H1 (cell line): ENCODE measurements at regions not wholly inside any gene's neighbourhood (a gene's known extent, or its start where the extent isn't known, plus 50 kb on each side); places are given as distances from the start of the nearest gene placed in this dataset.

Experiments
- CTCF ChIA-PET: fragments of 300-600 bp; sonication (Branson Sonifier 250); formaldehyde crosslinking; loops from one replicate; lab custom pipeline; 2021; ENCODE audit not compliant: partially characterized antibody; lab: Charles Lee
- POLR2A ChIA-PET: fragments of 300-600 bp; sonication (Branson Sonifier 250); formaldehyde crosslinking; loops from one replicate; lab custom pipeline; 2021; ENCODE audit warnings: inconsistent platforms; ENCODE audit not compliant: partially characterized antibody; lab: Charles Lee
- DNase-seq, 2 experiments: peaks; one replicate each; pipeline versions ENCODE4 v3.0.0 to v3.0.0-alpha.2; 2010 to 2022; ENCODE audit warnings: low spot score in 2 of 2, low read depth in 1 of 2, mixed read lengths in 1 of 2
- FAIRE-seq: peaks from 2 replicates; lab custom pipeline; 2011; peaks lifted over from hg19 to GRCh38; lab: Jason Lieb, UNC
- H2AFZ ChIP-seq: 2 replicates; pipeline ENCODE4 v1.8.1; 2012; ENCODE audit warnings: low read length, inconsistent platforms
- H2AK5ac ChIP-seq: 2 replicates; pipeline ENCODE4 v1.6.1; 2013; ENCODE audit warnings: low read depth, low read length
- H2BK120ac ChIP-seq: replicated peaks from 2 replicates; pipeline ENCODE3; 2013; ENCODE audit warnings: low read depth, low read length, inconsistent platforms
- H2BK12ac ChIP-seq: 2 replicates; pipeline ENCODE4 v1.6.1; 2013; ENCODE audit warnings: low read depth, low read length
- H2BK15ac ChIP-seq: 2 replicates; pipeline ENCODE4 v1.6.1; 2013; ENCODE audit warnings: low read length
- H2BK20ac ChIP-seq: 2 replicates; pipeline ENCODE4 v1.6.1; 2013; ENCODE audit warnings: low read length
- H2BK5ac ChIP-seq: 2 replicates; pipeline ENCODE4 v1.6.1; 2013; ENCODE audit warnings: low read depth, low read length
- H3K14ac ChIP-seq: 2 replicates; pipeline ENCODE4 v1.6.1; 2013; ENCODE audit warnings: inconsistent platforms; ENCODE audit not compliant: insufficient read length
- H3K18ac ChIP-seq: 2 replicates; pipeline ENCODE4 v1.6.1; 2013; ENCODE audit warnings: low read length; ENCODE audit errors: extremely low read depth
- H3K23ac ChIP-seq: 2 replicates; pipeline ENCODE4 v1.6.1; 2013; ENCODE audit warnings: inconsistent platforms; ENCODE audit not compliant: insufficient read length
- H3K23me2 ChIP-seq: 2 replicates; pipeline ENCODE4 v1.6.1; 2013; ENCODE audit warnings: low read depth, low read length
- H3K27ac ChIP-seq: 2 replicates; pipeline ENCODE4 v1.6.1; 2011; ENCODE audit warnings: low read depth, low read length, inconsistent platforms
- H3K27me3 ChIP-seq, 4 experiments: replicated peaks in 1 of 4; 1 replicate in 1 of 4; 2 replicates in 3 of 4; pipeline versions ENCODE4 v1.6.1 to v1.8.1; 2011 to 2013; ENCODE audit warnings: low read length in 3 of 4, mild to moderate bottlenecking in 3 of 4, inconsistent platforms in 2 of 4, mixed read lengths in 2 of 4, moderate library complexity in 1 of 4; ENCODE audit not compliant: control insufficient read depth in 3 of 4, insufficient read depth in 3 of 4; ENCODE audit errors: extremely low read depth in 1 of 4
- H3K36me3 ChIP-seq, 4 experiments: 2 replicates each; pipeline versions ENCODE4 v1.6.1 to v1.8.1; 2011 to 2013; ENCODE audit warnings: mild to moderate bottlenecking in 4 of 4, low read length in 3 of 4, moderate library complexity in 2 of 4, control low read depth in 1 of 4, inconsistent platforms in 1 of 4; ENCODE audit not compliant: insufficient read depth in 4 of 4, control insufficient read depth in 2 of 4
- H3K4ac ChIP-seq: replicated peaks from 2 replicates; pipeline ENCODE3; 2013; ENCODE audit warnings: low read length, low read depth, mixed read lengths, inconsistent platforms; ENCODE audit not compliant: insufficient read length
- H3K4me1 ChIP-seq, 4 experiments: replicated peaks in 1 of 4; 1 replicate in 1 of 4; 2 replicates in 3 of 4; pipeline versions ENCODE4 v1.6.1 to v1.8.1; 2011 to 2013; ENCODE audit warnings: low read length in 3 of 4, inconsistent platforms in 2 of 4, mixed read lengths in 1 of 4; ENCODE audit not compliant: insufficient read depth in 4 of 4, control insufficient read depth in 3 of 4
- H3K4me2 ChIP-seq, 2 experiments: 2 replicates each; pipeline versions ENCODE4 v1.6.1 to v1.8.1; 2011 to 2013; ENCODE audit warnings: low read depth in 2 of 2, low read length in 2 of 2, control low read depth in 1 of 2, inconsistent platforms in 1 of 2, mild to moderate bottlenecking in 1 of 2; ENCODE audit not compliant: insufficient read depth in 1 of 2
- H3K4me3 ChIP-seq, 4 experiments: fragments of 200-600, 300-600 bp in 1 of 4; sonication (generic), shearing (Covaris generic), sonication (Bioruptor Twin) in 1 of 4; 2 replicates each; pipeline versions ENCODE4 v1.5.1 to v1.8.1; 2011 to 2016; ENCODE audit warnings: low read length in 4 of 4, low read depth in 3 of 4, control low read depth in 2 of 4, inconsistent platforms in 2 of 4, mild to moderate bottlenecking in 2 of 4, mixed read lengths in 1 of 4, moderate library complexity in 1 of 4; ENCODE audit not compliant: insufficient read depth in 2 of 4; ENCODE audit errors: extremely low read depth in 1 of 4
- H3K56ac ChIP-seq: replicated peaks from 2 replicates; pipeline ENCODE3; 2013; ENCODE audit warnings: low read depth, mild to moderate bottlenecking, mixed read lengths, low read length, inconsistent platforms; ENCODE audit not compliant: insufficient read length
- H3K79me1 ChIP-seq: 2 replicates; pipeline ENCODE4 v1.6.1; 2013; ENCODE audit warnings: low read depth, low read length, control low read depth
- H3K79me2 ChIP-seq, 2 experiments: 2 replicates each; pipeline versions ENCODE4 v1.6.1 to v1.8.1; 2012 to 2013; ENCODE audit warnings: low read length in 2 of 2, mild to moderate bottlenecking in 2 of 2, inconsistent platforms in 1 of 2; ENCODE audit not compliant: insufficient read depth in 2 of 2, control insufficient read depth in 1 of 2
- H3K9ac ChIP-seq, 4 experiments: replicated peaks in 1 of 4; 1 replicate in 1 of 4; 2 replicates in 3 of 4; pipeline versions ENCODE4 v1.6.1 to v1.8.1; 2011 to 2013; ENCODE audit warnings: low read depth in 3 of 4, low read length in 3 of 4, control low read depth in 2 of 4, mild to moderate bottlenecking in 2 of 4, moderate library complexity in 2 of 4, inconsistent platforms in 1 of 4; ENCODE audit errors: extremely low read depth in 1 of 4
- H3K9me3 ChIP-seq, 2 experiments: 2 replicates each; pipeline versions ENCODE4 v1.6.1 to v1.8.1; 2012 to 2013; ENCODE audit warnings: mild to moderate bottlenecking in 2 of 2, moderate library complexity in 2 of 2, control low read depth in 1 of 2, inconsistent platforms in 1 of 2, low read depth in 1 of 2, low read length in 1 of 2, mixed read lengths in 1 of 2; ENCODE audit not compliant: insufficient read depth in 2 of 2
- H4K20me1 ChIP-seq, 2 experiments: replicated peaks in 1 of 2; 2 replicates each; pipeline versions ENCODE3 to v1.8.1; 2011 to 2013; ENCODE audit warnings: inconsistent platforms in 2 of 2, low read length in 2 of 2, mild to moderate bottlenecking in 1 of 2; ENCODE audit not compliant: insufficient read depth in 2 of 2, control insufficient read depth in 1 of 2
- H4K5ac ChIP-seq: 2 replicates; pipeline ENCODE4 v1.6.1; 2013; ENCODE audit warnings: low read length, low read depth, mixed read lengths, inconsistent platforms; ENCODE audit not compliant: insufficient read length
- H4K8ac ChIP-seq: 2 replicates; pipeline ENCODE4 v1.8.0; 2013; ENCODE audit warnings: mild to moderate bottlenecking, moderate library complexity, low read length, inconsistent platforms; ENCODE audit not compliant: insufficient read depth; ENCODE audit errors: extremely low read depth
- H4K91ac ChIP-seq: replicated peaks from 2 replicates; pipeline ENCODE3; 2013; ENCODE audit warnings: low read length, mixed read lengths, inconsistent platforms; ENCODE audit not compliant: insufficient read length
- EZH2 ChIP-seq: fragments of 200-600 bp; sonication (generic); IDR thresholded peaks from 2 replicates; pipeline ENCODE4 v1.7.1; 2012; ENCODE audit warnings: low read depth, mild to moderate bottlenecking, moderate library complexity, low read length, inconsistent platforms; ENCODE audit not compliant: severe bottlenecking
- KDM5A ChIP-seq: fragments of 200-600 bp; IDR thresholded peaks from 2 replicates; pipeline ENCODE4 v1.7.1; 2012; ENCODE audit warnings: mild to moderate bottlenecking, low read length, inconsistent platforms, mixed read lengths
- WGBS, 2 experiments: shearing (Covaris generic) in 1 of 2; methylation state at CpG; one replicate each; pipeline versions ENCODE4 v1.1.6 to v1.1.7; 2013 to 2015; ENCODE audit warnings: low lambda C conversion rate in 2 of 2, mixed read lengths in 2 of 2, inconsistent platforms in 1 of 2, low coverage in 1 of 2, missing lambda C conversion rate in 1 of 2; ENCODE audit not compliant: insufficient replicate concordance in 2 of 2, insufficient coverage in 1 of 2, insufficient read length in 1 of 2; ENCODE audit errors: extremely low coverage in 1 of 2, missing lambda C conversion rate in 1 of 2; 5-methylcytosine and 5-hydroxymethylcytosine counted together

DNA sequence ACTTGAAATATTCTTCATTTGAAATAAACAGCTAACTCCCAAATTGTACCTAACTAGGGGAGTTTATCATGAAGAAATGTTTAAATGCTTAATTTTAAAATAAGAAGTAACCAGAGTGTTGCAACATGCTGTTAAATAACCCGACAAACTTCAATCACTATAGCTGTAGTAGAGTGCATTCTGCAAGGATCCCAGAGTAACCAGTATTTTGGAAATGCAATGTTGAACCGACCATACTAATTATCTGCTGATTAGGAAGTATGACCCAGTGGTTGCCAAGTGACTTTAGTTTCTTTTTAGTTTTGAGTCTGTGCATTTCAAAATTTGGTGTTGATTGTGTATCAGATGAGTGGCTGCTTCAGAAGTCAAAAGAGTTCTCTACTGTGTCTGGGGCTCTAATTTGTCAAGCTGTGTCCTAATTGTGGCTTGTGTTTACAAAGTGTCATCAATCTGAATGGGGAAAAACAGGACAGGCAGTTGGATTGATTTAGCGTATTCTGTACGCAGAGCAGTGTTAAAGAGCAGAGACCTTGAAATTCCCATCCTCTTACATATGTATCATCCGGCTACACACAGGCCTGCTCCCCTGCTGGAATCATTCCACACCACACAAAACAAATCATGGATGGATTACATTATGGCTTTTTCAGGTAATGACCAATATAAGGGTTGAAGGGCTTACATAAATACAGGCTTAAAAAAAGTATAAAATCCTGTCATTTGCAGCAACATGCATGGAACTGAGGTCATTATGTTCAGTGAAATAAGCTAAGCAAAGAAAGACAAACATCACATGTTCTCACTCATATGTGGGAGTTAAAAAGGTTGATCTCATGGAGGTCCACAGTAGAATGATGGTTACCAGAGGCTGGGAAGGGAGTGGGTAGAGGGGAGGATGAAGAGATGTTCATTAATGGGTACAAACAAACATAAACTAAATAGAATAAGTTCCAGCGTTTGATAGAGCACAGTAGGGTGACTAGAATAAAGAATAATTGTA, 351.5 kb downstream of the KLF12 start:
- no peak overlapping the region for H3K27ac ChIP-seq
- DNase-seq (no peak), FAIRE-seq (no peak)
- no peak overlapping the region for H2BK5ac ChIP-seq
- H2BK120ac ChIP-seq: no peak overlapping the region
- ChIA-PET CTCF (no interaction called here), POLR2A (no interaction called here)
- no peak overlapping the region for H3K4ac ChIP-seq
- H3K79me1 ChIP-seq: no peaks in the 10 kb centered on the region
- H4K5ac ChIP-seq: no peak overlapping the region
- no peak overlapping the region for H2AK5ac ChIP-seq
- H2BK12ac ChIP-seq: no peak overlapping the region
- H3K9ac ChIP-seq: no peak overlapping the region
- no peak overlapping the region for H3K4me3 ChIP-seq
- H3K23me2 ChIP-seq: no peaks in the 10 kb centered on the region
- H3K27me3 ChIP-seq: no peaks in the 10 kb centered on the region
- no peak overlapping the region for H2BK15ac ChIP-seq
- peak overlapping the region; percentile 17 for H3K56ac ChIP-seq
- H3K23ac ChIP-seq: no peak overlapping the region
- no peak overlapping the region for H4K91ac ChIP-seq
- no peak overlapping the region for H4K8ac ChIP-seq
- H3K36me3 ChIP-seq: no peaks in the 10 kb centered on the region
- peaks cover 0 to 1% of the 10 kb centered on the region in 2 experiments for H4K20me1 ChIP-seq
- H2BK20ac ChIP-seq: no peak overlapping the region
- WGBS, 2 experiments: 88% methylated on average over 6 of the region's 6 CpGs; no CpG with 5 or more reads in 1 of the 2 experiments
- no peaks in the 10 kb centered on the region for H3K4me1 ChIP-seq
- no peaks in the 10 kb centered on the region for H3K9me3 ChIP-seq
- H3K14ac ChIP-seq: no peak overlapping the region
- no peak overlapping the region for H2AFZ ChIP-seq
- H3K79me2 ChIP-seq: no peaks in the 10 kb centered on the region
- no peak overlapping the region for H3K4me2 ChIP-seq
- no peak overlapping the region for H3K18ac ChIP-seq
- TF ChIP-seq EZH2: no peak
- TF ChIP-seq KDM5A: no peak
